ENCODE measurements at regions not wholly inside any gene's neighbourhood (a gene's known extent, or its start where the extent isn't known, plus 50 kb on each side); places are given as distances from the start of the nearest gene placed in this dataset.
"Not testable (repeated sequence)": the region's sequence is repeated elsewhere in the genome, so short reads cannot be mapped to it uniquely, and the experiment has no call there.

DNA sequence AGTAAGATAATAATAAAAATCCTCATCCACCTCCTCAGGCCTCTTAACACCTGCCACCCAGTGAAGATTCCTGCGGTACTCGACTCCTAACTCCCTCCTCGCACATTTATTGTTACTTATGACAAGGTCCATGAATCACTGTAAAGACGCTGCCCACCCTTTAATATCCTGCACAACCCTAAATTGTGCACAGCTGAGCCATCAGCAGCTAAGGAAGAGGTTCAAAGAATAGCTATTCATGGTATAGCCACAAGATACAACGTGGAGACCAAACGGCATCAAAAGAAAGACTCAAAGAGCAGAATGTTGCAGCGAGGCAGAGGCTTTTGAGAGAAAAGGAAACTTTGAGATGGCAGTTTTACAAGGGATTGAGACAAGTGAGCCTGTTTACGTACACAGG is 266.3 kb downstream of the SATB2 start:
- H3K9ac ChIP-seq (ENCODE audit: insufficient read length): no peak overlapping the region
- no peak for TF ChIP-seq EZH2 (IDR thresholded peaks at IDR 0.05)
- no peak for TF ChIP-seq POLR2AphosphoS5 (IDR thresholded peaks at IDR 0.05; ENCODE audit: borderline replicate concordance, low read depth, low read length)
- no peak for TF ChIP-seq FOXP2 (optimal IDR thresholded peaks at IDR 0.05; ENCODE audit: control extremely low read depth, extremely low read length, insufficient read depth)
- no peak overlapping the region for H3K27ac ChIP-seq

DNA sequence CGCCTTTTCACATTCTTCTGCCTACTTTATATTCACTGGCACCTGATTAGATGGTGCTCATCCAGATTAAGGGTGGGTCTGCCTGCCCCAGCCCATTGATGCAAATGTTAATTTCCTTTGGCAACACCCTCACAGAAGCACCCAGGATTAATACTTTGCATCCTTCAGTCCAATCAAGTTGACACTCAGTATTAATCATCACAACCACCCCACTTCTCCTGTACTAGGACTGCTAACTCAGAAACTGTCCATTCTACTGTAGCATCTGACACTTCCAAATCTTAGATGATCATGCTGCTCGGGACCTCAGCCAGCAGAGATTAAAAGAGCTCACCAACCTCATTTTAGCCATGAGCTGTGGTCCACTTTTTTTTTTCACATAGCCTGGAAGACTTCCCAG is 268.5 kb downstream of the SATB2 start:
- Histone ChIP-seq H3K27ac (no peak overlapping the region), H3K9me3 (ENCODE audit: low read depth, low read length) (no peaks in the 10 kb centered on the region), H3K9ac (ENCODE audit: insufficient read length) (no peak overlapping the region), H3K4me3 (no peak overlapping the region), H3K36me3 (ENCODE audit: insufficient read depth, low read length) (no peaks in the 10 kb centered on the region)
- TF ChIP-seq FOXP2 (optimal IDR thresholded peaks at IDR 0.05; ENCODE audit: control extremely low read depth, extremely low read length, insufficient read depth) (no peak), POLR2AphosphoS5 (IDR thresholded peaks at IDR 0.05; ENCODE audit: borderline replicate concordance, low read depth, low read length) (no peak), EZH2 (IDR thresholded peaks at IDR 0.05) (no peak)
- DNase-seq (ENCODE audit: low read depth, low spot score): no peak

More for the DNA sequence above, 266.3 kb downstream of the SATB2 start:
- H3K4me3 ChIP-seq: no peak overlapping the region
- H3K36me3 ChIP-seq (ENCODE audit: insufficient read depth, low read length): no peaks in the 10 kb centered on the region
- no peaks in the 10 kb centered on the region for H3K9me3 ChIP-seq (ENCODE audit: low read depth, low read length)
- DNase-seq (ENCODE audit: low read depth, low spot score): no peak

DNA sequence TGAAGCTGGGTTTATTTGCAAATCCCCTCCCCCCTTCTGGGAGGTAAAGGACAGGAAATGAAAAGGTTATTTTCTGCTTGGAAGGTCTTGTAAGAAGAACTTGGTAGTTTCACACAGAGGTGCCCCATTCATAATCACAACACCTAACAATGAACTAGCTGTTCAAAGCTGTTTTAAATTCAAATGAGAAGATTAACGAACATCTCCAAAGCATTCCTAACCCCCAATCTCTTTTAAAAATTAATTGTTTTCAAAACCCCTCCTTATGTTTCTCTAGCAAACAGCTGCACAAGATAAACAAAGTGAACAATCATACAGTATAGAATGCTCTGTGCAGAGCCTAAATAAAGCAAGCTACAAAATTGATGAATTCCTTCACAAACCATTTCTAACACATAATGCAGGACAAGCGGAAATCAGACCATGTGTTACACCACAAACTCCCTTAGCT is 271.4 kb downstream of the SATB2 start:
- Histone ChIP-seq H3K27ac (no peak overlapping the region), H3K9me3 (ENCODE audit: low read depth, low read length) (no peaks in the 10 kb centered on the region), H3K4me3 (no peak overlapping the region), H3K36me3 (ENCODE audit: insufficient read depth, low read length) (no peaks in the 10 kb centered on the region), H3K9ac (ENCODE audit: insufficient read length) (no peak overlapping the region)
- no peak for TF ChIP-seq POLR2AphosphoS5 (IDR thresholded peaks at IDR 0.05; ENCODE audit: borderline replicate concordance, low read depth, low read length)
- TF ChIP-seq FOXP2 (optimal IDR thresholded peaks at IDR 0.05; ENCODE audit: control extremely low read depth, extremely low read length, insufficient read depth): no peak
- no peak for TF ChIP-seq EZH2 (IDR thresholded peaks at IDR 0.05)
- no peak for DNase-seq (ENCODE audit: low read depth, low spot score)

DNA sequence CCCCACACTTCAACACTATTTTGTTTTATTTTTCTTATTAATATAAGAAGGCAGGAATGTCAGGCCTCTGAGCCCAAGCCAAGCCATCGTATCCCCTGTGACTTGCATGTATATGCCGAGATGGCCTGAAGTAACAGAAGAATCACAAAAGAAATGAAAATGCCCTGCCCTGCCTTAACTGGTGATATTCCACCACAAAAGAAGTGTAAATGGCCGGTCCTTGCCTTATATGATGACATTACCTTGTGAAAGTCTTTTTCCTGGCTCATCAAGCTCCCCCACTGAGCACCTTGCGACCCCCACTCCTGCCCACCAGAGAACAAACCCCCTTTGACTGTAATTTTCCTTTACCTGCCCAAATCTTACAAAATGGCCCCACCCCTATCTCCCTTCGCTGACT is 272.6 kb downstream of the SATB2 start:
- H3K9me3 ChIP-seq (ENCODE audit: low read depth, low read length); H3K27ac ChIP-seq; H3K9ac ChIP-seq (ENCODE audit: insufficient read length); DNase-seq (ENCODE audit: low read depth, low spot score); H3K36me3 ChIP-seq (ENCODE audit: insufficient read depth, low read length); H3K4me3 ChIP-seq: not testable (repeated sequence)

DNA sequence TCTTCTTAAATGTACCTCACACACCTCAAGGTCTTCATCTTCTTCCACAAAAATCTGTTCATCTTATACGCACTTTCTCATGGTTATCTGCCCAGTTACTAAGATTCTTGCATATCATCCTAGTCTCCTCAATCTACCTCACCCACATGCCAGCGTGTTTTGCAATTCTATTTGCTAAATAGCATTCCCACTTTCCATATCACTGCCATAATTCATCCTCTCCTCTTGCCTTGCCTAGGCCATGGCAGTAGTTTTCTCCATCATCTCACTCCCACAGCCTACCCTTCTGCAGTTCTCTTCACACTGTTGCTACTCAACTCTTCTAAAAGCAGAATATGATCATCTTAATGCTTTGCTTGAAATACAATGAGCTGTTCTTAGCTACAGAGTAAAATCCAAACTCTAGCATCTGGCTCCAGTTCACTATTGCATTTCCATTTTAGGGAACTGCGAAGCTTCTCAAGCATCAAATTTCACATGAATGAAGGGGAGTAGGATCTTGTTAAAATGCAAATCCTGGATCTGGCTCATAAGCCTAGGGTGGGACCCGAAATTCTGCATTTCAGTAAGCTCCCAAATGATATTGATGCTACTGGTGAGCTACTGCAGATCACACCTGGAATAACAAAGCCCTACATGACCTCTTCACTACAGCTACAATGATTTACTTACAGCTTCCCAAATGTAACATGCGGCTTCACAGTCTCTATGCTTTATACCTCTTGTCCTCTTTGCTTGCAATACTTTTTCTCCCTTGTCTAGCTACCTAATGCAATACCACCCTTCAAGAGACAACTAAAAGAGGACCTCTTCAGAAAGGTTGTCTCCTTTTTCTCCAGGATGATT is 293.9 kb downstream of the SATB2 start:
- TF ChIP-seq POLR2AphosphoS5 (IDR thresholded peaks at IDR 0.05; ENCODE audit: borderline replicate concordance, low read depth, low read length) (no peak), FOXP2 (optimal IDR thresholded peaks at IDR 0.05; ENCODE audit: control extremely low read depth, extremely low read length, insufficient read depth) (no peak), EZH2 (IDR thresholded peaks at IDR 0.05) (no peak)
- no peak overlapping the region for H3K4me3 ChIP-seq
- no peaks in the 10 kb centered on the region for H3K36me3 ChIP-seq (ENCODE audit: insufficient read depth, low read length)
- no peak overlapping the region for H3K9ac ChIP-seq (ENCODE audit: insufficient read length)
- no peaks in the 10 kb centered on the region for H3K9me3 ChIP-seq (ENCODE audit: low read depth, low read length)
- DNase-seq (ENCODE audit: low read depth, low spot score): no peak
- H3K27ac ChIP-seq: no peak overlapping the region

DNA sequence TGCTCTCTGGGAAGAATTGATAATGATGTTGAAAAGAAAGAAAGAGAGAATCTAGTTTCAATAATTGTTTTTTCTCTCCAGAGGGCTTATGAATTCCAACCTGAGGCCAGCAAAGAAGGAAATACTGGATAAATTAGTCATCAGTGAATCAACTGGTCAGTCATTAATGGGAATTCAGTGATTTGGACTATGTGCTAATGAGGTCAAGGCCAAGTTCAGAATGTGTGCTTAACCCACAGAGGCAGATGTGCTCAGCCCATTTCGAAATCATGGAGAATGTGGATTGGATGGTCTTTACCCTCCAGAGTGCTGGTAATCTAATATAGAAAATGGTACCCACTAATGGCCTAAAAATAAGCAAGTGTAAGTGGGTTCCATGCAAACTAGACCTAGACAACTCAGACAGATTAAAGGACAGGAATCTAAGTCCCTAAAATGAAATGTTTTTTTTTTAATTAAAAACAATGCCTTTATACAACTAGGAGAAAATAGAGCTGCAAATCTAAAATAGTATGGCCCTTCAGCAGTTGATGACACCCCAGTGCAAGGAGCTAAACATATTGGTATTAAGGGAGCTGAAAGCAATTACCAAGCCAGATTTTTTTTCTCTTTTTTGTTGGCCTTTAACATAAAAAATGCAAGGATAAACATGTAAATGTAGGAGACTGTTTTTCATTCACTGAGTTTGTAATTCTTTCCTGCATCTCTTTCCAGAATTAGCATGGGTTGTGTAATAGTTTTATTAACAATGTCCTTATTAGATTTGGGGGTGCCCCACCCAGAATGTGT is 296.9 kb downstream of the SATB2 start:
- Histone ChIP-seq H3K27ac (no peak overlapping the region), H3K9me3 (ENCODE audit: low read depth, low read length) (no peaks in the 10 kb centered on the region), H3K9ac (ENCODE audit: insufficient read length) (no peak overlapping the region), H3K4me3 (no peak overlapping the region), H3K36me3 (ENCODE audit: insufficient read depth, low read length) (no peaks in the 10 kb centered on the region)
- DNase-seq (ENCODE audit: low read depth, low spot score): no peak
- no peak for TF ChIP-seq FOXP2 (optimal IDR thresholded peaks at IDR 0.05; ENCODE audit: control extremely low read depth, extremely low read length, insufficient read depth)
- no peak for TF ChIP-seq EZH2 (IDR thresholded peaks at IDR 0.05)
- no peak for TF ChIP-seq POLR2AphosphoS5 (IDR thresholded peaks at IDR 0.05; ENCODE audit: borderline replicate concordance, low read depth, low read length)

DNA sequence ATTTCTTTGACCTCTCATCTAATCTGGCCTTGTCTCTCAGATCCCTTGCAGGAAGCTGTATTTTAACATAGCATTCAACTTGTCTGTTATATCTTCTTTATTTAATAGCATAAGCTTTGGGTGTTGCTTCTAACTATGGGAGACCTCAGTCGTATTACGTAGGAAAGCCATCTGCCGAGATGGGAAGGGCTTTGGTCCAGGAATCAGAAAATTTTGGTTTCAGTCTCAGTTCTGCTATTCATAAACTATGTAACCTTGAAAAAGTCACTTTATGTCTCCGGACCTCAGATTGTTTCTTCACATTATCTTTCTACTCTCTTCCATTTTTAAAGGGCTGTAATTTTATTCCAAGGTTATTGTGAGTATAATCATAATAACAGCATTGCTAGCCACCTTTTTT is 297.7 kb downstream of the SATB2 start:
- TF ChIP-seq FOXP2 (optimal IDR thresholded peaks at IDR 0.05; ENCODE audit: control extremely low read depth, extremely low read length, insufficient read depth) (no peak), POLR2AphosphoS5 (IDR thresholded peaks at IDR 0.05; ENCODE audit: borderline replicate concordance, low read depth, low read length) (no peak), EZH2 (IDR thresholded peaks at IDR 0.05) (no peak)
- Histone ChIP-seq H3K27ac (no peak overlapping the region), H3K9me3 (ENCODE audit: low read depth, low read length) (no peaks in the 10 kb centered on the region), H3K9ac (ENCODE audit: insufficient read length) (no peak overlapping the region), H3K36me3 (ENCODE audit: insufficient read depth, low read length) (no peaks in the 10 kb centered on the region), H3K4me3 (no peak overlapping the region)
- no peak for DNase-seq (ENCODE audit: low read depth, low spot score)

DNA sequence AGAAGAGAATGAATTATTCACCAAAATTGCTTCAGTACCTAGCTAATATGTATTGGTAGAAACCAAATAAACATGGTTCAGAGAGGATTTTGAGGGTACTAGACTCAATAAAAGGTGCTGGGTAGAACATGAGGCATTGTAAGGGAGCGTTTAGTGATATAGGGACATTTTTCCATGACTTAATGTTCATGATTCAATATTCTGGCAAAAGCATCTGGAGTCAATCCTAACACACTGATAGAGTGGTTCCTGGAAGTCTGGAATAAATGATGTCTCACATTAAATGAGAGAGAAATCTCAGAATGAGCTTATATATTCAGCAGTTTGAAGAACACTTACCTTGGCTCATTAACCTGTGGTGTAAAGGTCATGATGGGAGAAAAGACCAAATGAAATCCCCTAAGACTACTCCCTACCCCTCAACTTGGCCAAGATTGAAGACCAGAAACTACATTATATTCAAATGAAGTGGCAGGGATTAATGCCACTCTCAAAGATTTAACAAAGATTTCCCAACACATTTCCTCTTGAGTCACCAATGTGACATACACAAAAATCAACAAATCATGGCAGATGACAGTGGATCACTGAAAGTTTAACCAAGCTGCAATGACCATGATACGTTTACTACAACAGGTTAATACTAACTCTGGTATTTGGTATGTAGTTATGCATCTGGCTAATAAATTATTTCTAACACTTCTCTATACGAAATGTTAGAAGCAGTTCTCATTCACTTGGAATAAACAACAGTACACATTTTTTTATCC is 309.5 kb downstream of the SATB2 start:
- H3K4me3 ChIP-seq: no peak overlapping the region
- H3K36me3 ChIP-seq (ENCODE audit: insufficient read depth, low read length): no peaks in the 10 kb centered on the region
- no peak overlapping the region for H3K27ac ChIP-seq
- no peak overlapping the region for H3K9ac ChIP-seq (ENCODE audit: insufficient read length)
- no peak for DNase-seq (ENCODE audit: low read depth, low spot score)
- TF ChIP-seq POLR2AphosphoS5 (IDR thresholded peaks at IDR 0.05; ENCODE audit: borderline replicate concordance, low read depth, low read length) (no peak), FOXP2 (optimal IDR thresholded peaks at IDR 0.05; ENCODE audit: control extremely low read depth, extremely low read length, insufficient read depth) (no peak), EZH2 (IDR thresholded peaks at IDR 0.05) (no peak)
- no peaks in the 10 kb centered on the region for H3K9me3 ChIP-seq (ENCODE audit: low read depth, low read length)
